NCI-H2029 (cell line): ENCODE measurements at regions not wholly inside any gene's neighbourhood (a gene's known extent, or its start where the extent isn't known, plus 50 kb on each side); places are given as distances from the start of the nearest gene placed in this dataset.

Experiments
- DNase-seq: peaks from one replicate; lab custom pipeline; 2025; lab: John Stamatoyannopoulos, UW

GRCh38 chr15:85889956-85890619 is 95.4 kb upstream of the KLHL25 start:
- DNase-seq = no peak

- DNase-seq = no peak
These were observed 95.9 kb upstream of the KLHL25 start for GRCh38 chr15:85890620-85890980.

GRCh38 chr15:85891470-85891869 is 96.7 kb upstream of the KLHL25 start:
- DNase-seq = no peak

- DNase-seq = no peak
These were observed 97.5 kb upstream of the KLHL25 start for GRCh38 chr15:85892232-85892631.

- DNase-seq = no peak
These were observed 102.6 kb upstream of the KLHL25 start for GRCh38 chr15:85897207-85897894.

GRCh38 chr15:85897895-85898717 is 103.4 kb upstream of the KLHL25 start:
- no peak for DNase-seq

GRCh38 chr15:85899927-85900326 is 105.2 kb upstream of the KLHL25 start:
- no peak for DNase-seq

GRCh38 chr15:85905751-85906450 is 111.2 kb upstream of the KLHL25 start:
- DNase-seq = no peak

- no peak for DNase-seq
These were observed 111.9 kb upstream of the KLHL25 start for GRCh38 chr15:85906640-85907039.

- DNase-seq = no peak
These were observed 116.1 kb upstream of the KLHL25 start for GRCh38 chr15:85910834-85911233.

- DNase-seq = no peak
These were observed 118.7 kb upstream of the KLHL25 start for GRCh38 chr15:85913461-85913860.

GRCh38 chr15:85920956-85921355 is 126.2 kb upstream of the KLHL25 start:
- DNase-seq = no peak

- no peak for DNase-seq
These were observed 129.4 kb upstream of the KLHL25 start for GRCh38 chr15:85924088-85924487.

- no peak for DNase-seq
These were observed 131.0 kb upstream of the KLHL25 start for GRCh38 chr15:85925649-85926237.

- DNase-seq = no peak
These were observed 132.1 kb upstream of the KLHL25 start for GRCh38 chr15:85926834-85927233.

GRCh38 chr15:85927931-85928537 is 133.3 kb upstream of the KLHL25 start:
- DNase-seq = no peak

- no peak for DNase-seq
These were observed 135.1 kb upstream of the KLHL25 start for GRCh38 chr15:85929786-85930185.

GRCh38 chr15:85932391-85932790 is 137.7 kb upstream of the KLHL25 start:
- no peak for DNase-seq

- DNase-seq = no peak
These were observed 140.0 kb upstream of the KLHL25 start for GRCh38 chr15:85934691-85935090.

- DNase-seq = no peak
These were observed 140.5 kb upstream of the KLHL25 start for GRCh38 chr15:85935182-85935581.

- DNase-seq = no peak
These were observed 142.0 kb upstream of the AGBL1 start for GRCh38 chr15:85937661-85938060.
